ENCODE measurements at regions not wholly inside any gene's neighbourhood (a gene's known extent, or its start where the extent isn't known, plus 50 kb on each side); places are given as distances from the start of the nearest gene placed in this dataset.

DNA sequence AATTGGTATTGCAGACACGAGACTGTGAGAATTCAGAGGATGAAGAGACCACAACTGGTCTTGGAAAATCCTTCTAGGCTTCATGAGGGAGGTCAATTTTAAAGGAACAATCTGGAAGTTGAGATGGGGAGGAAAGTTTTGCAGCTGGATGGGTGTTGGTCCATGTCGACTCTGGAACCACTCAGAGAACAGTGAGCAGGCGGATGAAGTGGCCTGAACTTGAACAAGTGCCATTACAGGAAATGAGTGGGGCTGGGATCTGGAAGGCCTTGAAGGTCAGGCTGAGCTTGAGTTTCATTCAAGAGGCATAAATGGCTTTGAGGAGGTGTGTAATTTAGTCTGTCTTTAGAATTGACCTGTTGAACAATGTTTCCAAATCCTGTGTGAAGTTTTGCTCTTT, 140.9 kb downstream of the GALC start (continued):
- TF ChIP-seq REST (IDR thresholded peaks at IDR 0.05) = no peak

- TF ChIP-seq ZBTB33 (IDR thresholded peaks at IDR 0.05) (no peak), FOXA1 (IDR thresholded peaks at IDR 0.05) (no peak), HNF4A (conservative IDR thresholded peaks at IDR 0.05) (no peak), TAF1 (conservative IDR thresholded peaks at IDR 0.05) (no peak), NR2F2 (IDR thresholded peaks at IDR 0.05) (no peak), JUND (IDR thresholded peaks at IDR 0.05) (no peak), MAX (IDR thresholded peaks at IDR 0.05) (no peak), SP1 (IDR thresholded peaks at IDR 0.05) (no peak), EGR1 (IDR thresholded peaks at IDR 0.05; ENCODE audit: low read depth in 2 of 2) (no peak), CTCF (IDR thresholded peaks at IDR 0.05; ENCODE audit: low read depth, low read length, missing input control) (no peak), REST (IDR thresholded peaks at IDR 0.05) (no peak)
- no peak overlapping the region for H3K4me3 ChIP-seq (ENCODE audit: low read depth in 1 of 3, low read length in 3 of 3)
These were observed 141.8 kb downstream of the GALC start for GRCh38 chr14:87851190-87851589.

More at GRCh38 chr14:87851190-87851589, 141.8 kb downstream of the GALC start:
- Histone ChIP-seq H3K36me3 (ENCODE audit: control insufficient read depth in 4 of 4, insufficient read depth in 3 of 4, low read depth in 1 of 4, low read length in 3 of 4) (no peaks in the 10 kb centered on the region), H3K27me3 (ENCODE audit: control insufficient read depth in 4 of 4, insufficient read depth in 4 of 4, low read length in 3 of 4) (peaks cover 0 to 7% (median 0%) of the 10 kb centered on the region in 4 donors), H3K4me1 (ENCODE audit: control insufficient read depth in 4 of 4, insufficient read depth in 4 of 4, low read length in 3 of 4) (no peaks in the 10 kb centered on the region), H3K9me3 (ENCODE audit: control insufficient read depth in 4 of 4, low read length in 3 of 4) (no peaks in the 10 kb centered on the region), H3K9ac (ENCODE audit: low read depth in 1 of 2, low read length in 2 of 2) (no peak overlapping the region), H3K27ac (ENCODE audit: low read depth in 1 of 2, low read length in 2 of 2) (no peak overlapping the region)
- DNase-seq (ENCODE audit: low spot score) = no peak
- WGBS = 63% methylated on average over 2 of the region's 2 CpGs
